HUES48 (cell line): ENCODE measurements at regions not wholly inside any gene's neighbourhood (a gene's known extent, or its start where the extent isn't known, plus 50 kb on each side); places are given as distances from the start of the nearest gene placed in this dataset.

ENCODE experiments used
- H3K27ac ChIP-seq: one replicate; pipeline ENCODE4 v1.7.0; 2013; ENCODE audit warnings: low read depth, low read length, inconsistent platforms
- H3K27me3 ChIP-seq: 2 replicates; pipeline ENCODE4 v1.6.1; 2013; ENCODE audit warnings: mild to moderate bottlenecking, low read length; ENCODE audit not compliant: control insufficient read depth, insufficient read depth
- H3K36me3 ChIP-seq: 2 replicates; pipeline ENCODE4 v1.6.1; 2013; ENCODE audit warnings: low read length; ENCODE audit not compliant: control insufficient read depth, insufficient read depth
- H3K4me1 ChIP-seq: 2 replicates; pipeline ENCODE4 v1.6.1; 2013; ENCODE audit warnings: mild to moderate bottlenecking, low read length; ENCODE audit not compliant: control insufficient read depth, insufficient read depth
- H3K4me3 ChIP-seq: 2 replicates; pipeline ENCODE4 v1.5.1; 2013; ENCODE audit warnings: mild to moderate bottlenecking, low read depth, low read length
- H3K9ac ChIP-seq: 2 replicates; pipeline ENCODE4 v1.6.1; 2013; ENCODE audit warnings: mild to moderate bottlenecking, low read depth, low read length, moderate library complexity
- H3K9me3 ChIP-seq: 2 replicates; pipeline ENCODE4 v1.6.1; 2013; ENCODE audit warnings: low read length; ENCODE audit not compliant: control insufficient read depth, insufficient read depth

- no peaks in the 10 kb centered on the region for H3K9me3 ChIP-seq
- no peak overlapping the region for H3K9ac ChIP-seq
- no peaks in the 10 kb centered on the region for H3K36me3 ChIP-seq
- no peak overlapping the region for H3K4me3 ChIP-seq
- H3K4me1 ChIP-seq = no peaks in the 10 kb centered on the region
- no peaks in the 10 kb centered on the region for H3K27me3 ChIP-seq
- no peak overlapping the region for H3K27ac ChIP-seq
These were observed 258.3 kb downstream of the ZNF536 start for GRCh38 chr19:30630289-30631032.

GRCh38 chr19:30629086-30629485, 256.9 kb downstream of the ZNF536 start:
- no peaks in the 10 kb centered on the region for H3K27me3 ChIP-seq
- H3K27ac ChIP-seq = no peak overlapping the region
- H3K4me3 ChIP-seq = no peak overlapping the region
- H3K9ac ChIP-seq = no peak overlapping the region
- H3K9me3 ChIP-seq = no peaks in the 10 kb centered on the region
- no peaks in the 10 kb centered on the region for H3K4me1 ChIP-seq
- H3K36me3 ChIP-seq = no peaks in the 10 kb centered on the region

GRCh38 chr19:30626626-30626966, 254.4 kb downstream of the ZNF536 start:
- no peak overlapping the region for H3K4me3 ChIP-seq
- H3K9me3 ChIP-seq = 0 out of 2 replicates have a peak, but pooled peaks cover 3% of the 10 kb centered on the region
- no peaks in the 10 kb centered on the region for H3K27me3 ChIP-seq
- H3K9ac ChIP-seq = no peak overlapping the region
- no peak overlapping the region for H3K27ac ChIP-seq
- no peaks in the 10 kb centered on the region for H3K4me1 ChIP-seq
- no peaks in the 10 kb centered on the region for H3K36me3 ChIP-seq

DNA sequence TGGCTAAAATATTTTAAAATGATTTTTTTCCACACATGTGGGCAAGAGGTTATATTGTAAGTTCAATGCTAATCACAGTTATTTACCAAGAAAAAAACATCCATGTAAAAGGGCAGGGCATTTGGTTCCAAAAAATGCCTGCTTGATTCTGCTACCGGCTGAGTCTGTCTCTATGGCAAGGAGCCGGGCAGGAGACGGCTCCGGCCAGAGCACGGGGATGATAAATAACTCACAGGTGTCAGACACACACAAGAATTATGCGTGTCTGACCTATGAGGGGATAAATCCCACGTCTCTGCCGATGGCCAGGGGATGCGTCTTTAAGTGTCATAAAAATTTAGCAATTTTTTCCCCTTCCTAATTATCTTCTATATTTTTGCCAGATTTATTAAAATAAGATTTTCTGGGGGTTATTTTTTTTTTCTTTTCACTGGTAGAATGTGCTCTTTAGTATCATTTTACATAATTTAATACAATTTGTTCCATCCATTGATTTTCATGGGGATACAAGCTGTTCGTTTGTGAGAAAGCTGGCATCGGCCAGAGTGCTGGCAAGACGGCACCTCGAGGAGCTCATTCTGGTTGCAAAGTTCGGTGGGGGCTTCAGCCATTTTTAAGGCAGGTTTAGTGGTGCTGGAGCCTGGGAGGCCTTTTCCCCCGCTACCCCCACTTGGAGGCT, 253.9 kb downstream of the ZNF536 start:
- no peaks in the 10 kb centered on the region for H3K27me3 ChIP-seq
- no peaks in the 10 kb centered on the region for H3K4me1 ChIP-seq
- no peak overlapping the region for H3K4me3 ChIP-seq
- no peak overlapping the region for H3K9ac ChIP-seq
- H3K36me3 ChIP-seq = no peaks in the 10 kb centered on the region
- H3K9me3 ChIP-seq = 0 out of 2 replicates have a peak, but pooled peaks cover 3% of the 10 kb centered on the region
- no peak overlapping the region for H3K27ac ChIP-seq

DNA sequence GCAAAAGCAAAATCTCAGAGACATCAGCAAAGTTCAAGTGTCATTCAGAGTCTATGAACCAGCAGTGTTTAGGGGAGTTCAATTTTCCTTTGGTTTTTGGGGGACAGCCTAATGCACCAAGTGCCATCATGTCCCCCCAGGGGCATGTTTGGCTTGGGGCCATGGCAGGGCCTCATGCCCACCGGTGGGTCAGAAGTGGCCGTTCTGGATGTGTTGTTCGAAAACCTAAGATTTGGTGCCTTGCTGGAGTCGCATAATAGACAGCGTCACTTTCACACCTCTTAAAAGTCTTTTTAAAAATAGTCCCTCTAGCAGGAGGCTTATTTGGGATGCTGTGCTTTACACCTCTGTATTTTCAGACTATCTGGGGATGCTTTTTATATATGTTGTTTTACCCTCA, 250.1 kb downstream of the ZNF536 start:
- H3K4me3 ChIP-seq = no peak overlapping the region
- H3K9me3 ChIP-seq = 0 out of 2 replicates have a peak, but pooled peaks cover 3% of the 10 kb centered on the region
- H3K27ac ChIP-seq = no peak overlapping the region
- H3K27me3 ChIP-seq = no peaks in the 10 kb centered on the region
- no peaks in the 10 kb centered on the region for H3K4me1 ChIP-seq
- no peak overlapping the region for H3K9ac ChIP-seq
- H3K36me3 ChIP-seq = no peaks in the 10 kb centered on the region

GRCh38 chr19:30621326-30621920, 249.2 kb downstream of the ZNF536 start:
- Histone ChIP-seq H3K9ac (no peak overlapping the region), H3K4me3 (no peak overlapping the region), H3K27me3 (no peaks in the 10 kb centered on the region), H3K9me3 (0 out of 2 replicates have a peak, but pooled peaks cover 3% of the 10 kb centered on the region), H3K4me1 (no peaks in the 10 kb centered on the region), H3K36me3 (no peaks in the 10 kb centered on the region), H3K27ac (no peak overlapping the region)

DNA sequence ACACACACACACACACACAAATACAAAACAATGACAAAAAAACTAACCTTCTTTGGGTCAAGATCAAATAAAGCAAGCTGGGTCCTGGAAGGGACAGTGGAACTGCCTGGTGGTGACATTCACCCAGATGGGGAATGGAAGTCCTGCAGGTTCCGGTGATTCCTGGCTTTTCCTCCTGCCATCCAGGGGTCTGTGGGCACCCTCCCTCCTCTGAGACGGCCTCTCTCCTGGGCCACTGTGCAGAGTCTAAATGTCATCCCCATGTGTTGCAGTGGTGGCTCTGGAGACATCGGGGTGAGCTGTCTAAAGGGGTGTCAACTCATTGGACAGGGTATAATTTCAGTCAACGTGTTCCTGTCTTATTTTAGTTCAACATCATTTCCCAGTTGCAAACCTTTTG, 248.2 kb downstream of the ZNF536 start:
- no peaks in the 10 kb centered on the region for H3K4me1 ChIP-seq
- H3K27me3 ChIP-seq = no peaks in the 10 kb centered on the region
- no peak overlapping the region for H3K27ac ChIP-seq
- no peak overlapping the region for H3K4me3 ChIP-seq
- 0 out of 2 replicates have a peak, but pooled peaks cover 3% of the 10 kb centered on the region for H3K9me3 ChIP-seq
- no peaks in the 10 kb centered on the region for H3K36me3 ChIP-seq
- H3K9ac ChIP-seq = no peak overlapping the region

DNA sequence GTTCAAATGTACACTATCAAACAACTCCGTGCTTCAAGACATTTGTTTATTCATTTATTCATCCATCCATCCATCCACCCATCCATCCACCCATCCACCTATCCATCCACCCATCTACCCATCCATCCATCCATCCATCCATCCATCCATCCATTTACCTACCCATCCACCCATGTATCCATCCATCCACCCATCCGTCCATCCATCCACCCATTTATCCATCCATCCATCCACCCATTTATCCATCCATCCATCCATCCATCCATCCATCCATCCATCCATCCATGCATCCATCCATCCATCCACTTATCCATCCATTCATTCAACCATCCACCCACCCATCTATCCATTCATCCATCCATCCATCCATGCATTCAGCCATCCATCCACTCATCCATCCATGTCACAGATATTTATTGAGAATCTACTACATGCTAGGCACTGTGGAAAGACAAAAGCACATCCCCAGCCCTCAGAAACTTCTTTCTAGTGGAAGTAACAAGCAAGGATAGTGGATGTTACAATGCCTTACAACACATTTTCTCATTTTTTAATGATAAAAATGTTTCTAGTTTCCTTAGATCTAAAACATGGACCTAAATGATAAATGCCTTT, 237.6 kb downstream of the ZNF536 start:
- Histone ChIP-seq H3K4me1 (no peaks in the 10 kb centered on the region), H3K36me3 (no peaks in the 10 kb centered on the region), H3K27ac (no peak overlapping the region), H3K9me3 (no peaks in the 10 kb centered on the region), H3K9ac (no peak overlapping the region), H3K27me3 (no peaks in the 10 kb centered on the region), H3K4me3 (no peak overlapping the region)

- no peak overlapping the region for H3K27ac ChIP-seq
- H3K36me3 ChIP-seq = no peaks in the 10 kb centered on the region
- H3K27me3 ChIP-seq = no peaks in the 10 kb centered on the region
- no peak overlapping the region for H3K9ac ChIP-seq
- H3K9me3 ChIP-seq = no peaks in the 10 kb centered on the region
- H3K4me3 ChIP-seq = no peak overlapping the region
- no peaks in the 10 kb centered on the region for H3K4me1 ChIP-seq
These were observed 236.3 kb downstream of the ZNF536 start for GRCh38 chr19:30608471-30608870.
